AG10803 (cell line): ENCODE measurements at regions not wholly inside any gene's neighbourhood (a gene's known extent, or its start where the extent isn't known, plus 50 kb on each side); places are given as distances from the start of the nearest gene placed in this dataset.
A peak's percentile ranks its signal among the peaks of the same experiment; 100 is the strongest.

Experiments used
- DNase-seq: peaks from one replicate; pipeline ENCODE4 v3.0.0; 2010; ENCODE audit warnings: low read depth
- H3K4me3 ChIP-seq: 2 replicates; pipeline ENCODE4 v1.5.1; 2011; ENCODE audit warnings: mild to moderate bottlenecking, low read length, control low read depth
- TF ChIP-seq, protein P1 (sequence below): conservative IDR thresholded peaks from 2 replicates; pipeline ENCODE4 v1.5.1; 2011; ENCODE audit warnings: mild to moderate bottlenecking, low read length, control low read depth, inconsistent platforms

DNA sequence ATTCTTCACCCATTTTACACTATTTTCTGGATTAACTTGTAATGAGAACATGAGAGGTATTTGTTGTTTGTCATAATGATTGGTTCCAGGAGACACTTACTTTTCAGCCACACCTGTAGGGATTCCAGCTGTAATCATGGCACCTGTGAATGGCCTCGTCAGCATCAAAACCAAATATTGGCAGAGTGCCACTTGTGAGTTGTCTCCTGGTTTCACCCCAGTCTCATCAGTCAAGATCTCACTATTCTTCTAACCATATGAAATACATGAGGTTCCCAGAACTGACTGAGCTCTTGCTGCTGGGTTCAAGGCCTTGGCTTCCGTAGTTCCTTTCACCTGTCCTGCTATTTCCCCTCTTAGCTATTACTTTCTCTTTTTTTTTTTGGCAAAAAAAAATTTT, 246.6 kb upstream of the ADGRL2 start:
- TF ChIP-seq, protein P1, sequence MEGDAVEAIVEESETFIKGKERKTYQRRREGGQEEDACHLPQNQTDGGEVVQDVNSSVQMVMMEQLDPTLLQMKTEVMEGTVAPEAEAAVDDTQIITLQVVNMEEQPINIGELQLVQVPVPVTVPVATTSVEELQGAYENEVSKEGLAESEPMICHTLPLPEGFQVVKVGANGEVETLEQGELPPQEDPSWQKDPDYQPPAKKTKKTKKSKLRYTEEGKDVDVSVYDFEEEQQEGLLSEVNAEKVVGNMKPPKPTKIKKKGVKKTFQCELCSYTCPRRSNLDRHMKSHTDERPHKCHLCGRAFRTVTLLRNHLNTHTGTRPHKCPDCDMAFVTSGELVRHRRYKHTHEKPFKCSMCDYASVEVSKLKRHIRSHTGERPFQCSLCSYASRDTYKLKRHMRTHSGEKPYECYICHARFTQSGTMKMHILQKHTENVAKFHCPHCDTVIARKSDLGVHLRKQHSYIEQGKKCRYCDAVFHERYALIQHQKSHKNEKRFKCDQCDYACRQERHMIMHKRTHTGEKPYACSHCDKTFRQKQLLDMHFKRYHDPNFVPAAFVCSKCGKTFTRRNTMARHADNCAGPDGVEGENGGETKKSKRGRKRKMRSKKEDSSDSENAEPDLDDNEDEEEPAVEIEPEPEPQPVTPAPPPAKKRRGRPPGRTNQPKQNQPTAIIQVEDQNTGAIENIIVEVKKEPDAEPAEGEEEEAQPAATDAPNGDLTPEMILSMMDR: no peak
- DNase-seq: no peak

DNA sequence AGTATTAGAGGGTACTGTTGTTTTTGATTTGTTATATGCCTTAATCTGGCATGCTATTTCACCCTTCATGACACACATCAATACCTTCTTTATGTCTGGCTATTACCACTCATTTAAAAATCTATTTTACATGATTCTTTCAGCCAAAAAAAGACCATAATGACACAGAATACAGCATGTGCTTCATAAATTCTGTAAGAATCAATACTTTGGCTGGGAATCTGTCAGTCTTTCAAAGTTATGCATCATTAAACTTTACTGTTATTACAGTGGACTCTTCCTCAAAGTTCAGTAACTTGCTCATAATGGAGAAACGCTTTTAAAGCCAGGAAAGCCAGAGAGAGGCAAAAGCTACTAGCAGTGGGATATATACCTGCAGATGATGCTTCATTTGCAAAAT, 247.2 kb upstream of the ADGRL2 start:
- H3K4me3 ChIP-seq: no peak overlapping the region
- no peak for DNase-seq
- TF ChIP-seq, protein P1: no peak

More for the DNA sequence above, 246.6 kb upstream of the ADGRL2 start:
- H3K4me3 ChIP-seq: no peak overlapping the region

DNA sequence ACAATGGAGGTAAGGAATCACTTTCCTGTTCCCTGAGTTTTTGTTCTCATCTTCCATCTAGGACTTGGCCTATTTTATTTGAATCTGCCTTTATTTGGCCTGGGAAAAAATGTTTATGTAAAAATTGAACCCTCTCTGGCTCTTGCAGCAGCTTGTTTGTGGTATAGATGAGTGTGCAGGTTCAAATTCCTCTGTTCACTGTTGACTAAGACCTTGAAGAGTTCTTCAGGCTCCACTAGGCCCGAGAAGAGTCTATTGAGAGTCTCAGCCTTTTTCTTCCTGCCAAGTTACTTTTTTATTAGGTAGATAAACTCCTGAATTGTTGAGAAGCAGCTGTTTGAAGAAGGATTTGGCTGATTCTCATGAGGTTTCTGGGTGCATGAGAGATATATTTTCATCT, 248.8 kb upstream of the ADGRL2 start:
- TF ChIP-seq, protein P1: no peak
- DNase-seq: no peak
- no peak overlapping the region for H3K4me3 ChIP-seq

DNA sequence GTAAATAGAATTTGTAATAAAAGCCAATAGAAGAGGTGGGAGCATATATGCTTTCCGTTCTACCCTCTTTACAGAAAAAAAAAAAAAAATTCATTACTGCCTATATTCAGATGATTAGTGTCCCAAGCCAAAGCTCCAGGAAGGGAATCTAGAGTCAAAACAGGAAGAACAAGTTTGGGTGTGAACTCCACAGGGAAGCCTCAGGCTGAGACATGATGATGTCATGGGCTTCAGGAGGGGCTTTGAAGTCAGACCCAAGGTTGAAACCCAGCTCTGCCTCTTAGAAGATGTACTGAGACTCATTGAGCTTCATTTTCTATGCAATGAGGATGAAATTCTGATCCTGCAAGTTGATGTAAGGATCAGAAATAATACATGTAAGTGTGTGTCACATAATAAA, 250.0 kb upstream of the ADGRL2 start:
- TF ChIP-seq, protein P1: no peak
- no peak overlapping the region for H3K4me3 ChIP-seq
- no peak for DNase-seq

DNA sequence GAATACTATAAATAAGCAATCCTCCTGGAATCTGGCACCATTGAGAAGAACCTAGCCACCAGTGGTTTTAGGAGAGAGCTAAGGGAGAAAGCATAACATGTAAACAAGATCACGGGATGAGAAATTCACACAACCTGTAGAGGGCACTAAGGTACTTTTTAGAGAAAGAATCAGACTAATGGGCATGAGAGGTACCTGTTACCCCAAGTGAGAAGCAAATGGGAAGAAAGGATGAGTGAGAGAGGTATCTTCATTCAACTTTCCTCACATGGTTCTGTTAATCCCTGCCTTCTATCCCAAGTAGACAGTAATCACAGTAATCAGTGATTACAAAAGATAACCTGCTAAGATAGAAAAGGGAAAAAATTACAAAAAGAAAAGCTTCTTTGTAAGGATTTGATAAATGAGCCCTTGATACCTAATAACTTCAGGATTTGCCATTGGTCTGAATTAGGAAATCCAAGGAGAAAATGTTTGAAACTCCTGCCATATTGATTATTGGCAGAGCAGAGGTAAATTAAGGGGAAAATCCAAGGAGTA, 251.1 kb upstream of the ADGRL2 start:
- no peak overlapping the region for H3K4me3 ChIP-seq
- TF ChIP-seq, protein P1: peak; percentile 67
- DNase-seq: peak; percentile 50

DNA sequence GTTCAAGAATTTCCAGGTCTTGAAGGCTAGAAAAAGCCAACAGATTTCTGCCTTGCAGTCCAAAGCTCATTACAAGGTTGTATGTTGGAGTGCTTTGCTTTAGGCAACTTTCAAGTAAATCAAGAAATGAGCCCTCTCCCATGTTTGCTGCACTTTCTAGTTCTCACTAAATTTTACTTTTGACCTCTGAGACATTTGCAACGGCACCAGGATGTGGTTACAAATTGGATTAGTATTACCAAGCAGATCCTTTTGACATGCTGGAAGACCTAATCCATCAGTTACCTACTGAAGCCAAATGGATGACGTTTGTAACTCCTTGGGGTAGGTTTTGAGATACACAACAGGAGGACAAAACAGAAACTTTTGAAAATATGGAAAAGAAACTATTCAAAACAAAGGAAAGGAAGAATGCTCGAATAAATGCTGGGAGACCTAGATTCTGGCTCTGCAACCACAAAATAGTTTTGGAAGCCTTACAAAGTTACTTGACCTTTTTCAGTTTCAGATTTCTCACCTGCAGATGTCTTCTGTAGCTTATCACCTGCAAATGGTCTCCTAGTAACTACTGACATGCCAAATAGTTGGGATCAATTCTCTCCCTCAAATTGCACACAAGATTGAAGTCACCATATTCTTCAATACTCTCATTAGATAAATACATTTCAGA, 251.7 kb upstream of the ADGRL2 start:
- DNase-seq: no peak
- no peak overlapping the region for H3K4me3 ChIP-seq
- TF ChIP-seq, protein P1: no peak

DNA sequence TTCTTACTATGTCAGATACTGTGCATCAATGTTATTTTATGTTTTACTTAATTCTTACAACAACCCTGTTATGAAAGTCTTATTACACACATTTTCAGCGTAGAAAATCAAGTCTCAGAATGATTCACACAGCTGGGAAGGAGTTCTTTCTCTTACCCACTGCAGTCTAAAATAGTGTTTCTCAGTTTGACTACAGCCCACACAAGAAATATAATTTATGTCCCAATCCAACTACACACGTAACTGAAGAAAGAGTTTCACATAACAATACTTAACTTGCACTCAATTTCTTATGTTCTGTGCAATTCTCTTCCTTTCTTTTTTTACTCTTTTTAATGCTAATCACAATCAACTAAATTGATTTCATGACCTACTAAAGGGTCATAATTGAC, 252.8 kb upstream of the ADGRL2 start:
- no peak overlapping the region for H3K4me3 ChIP-seq
- DNase-seq: no peak
- TF ChIP-seq, protein P1: no peak
